ENCODE measurements at regions not wholly inside any gene's neighbourhood (a gene's known extent, or its start where the extent isn't known, plus 50 kb on each side); places are given as distances from the start of the nearest gene placed in this dataset.

GRCh38 chr14:97156705-97157104, 359.5 kb downstream of the VRK1 start:
- Histone ChIP-seq H3F3A (ENCODE audit: insufficient read depth, low read length, poor library complexity, severe bottlenecking) (no peaks in the 10 kb centered on the region), H3K9me2 (ENCODE audit: insufficient read depth, low read length) (no peaks in the 10 kb centered on the region), H3K27me3 (ENCODE audit: insufficient read depth, low read depth, low read length) (no peaks in the 10 kb centered on the region)

DNA sequence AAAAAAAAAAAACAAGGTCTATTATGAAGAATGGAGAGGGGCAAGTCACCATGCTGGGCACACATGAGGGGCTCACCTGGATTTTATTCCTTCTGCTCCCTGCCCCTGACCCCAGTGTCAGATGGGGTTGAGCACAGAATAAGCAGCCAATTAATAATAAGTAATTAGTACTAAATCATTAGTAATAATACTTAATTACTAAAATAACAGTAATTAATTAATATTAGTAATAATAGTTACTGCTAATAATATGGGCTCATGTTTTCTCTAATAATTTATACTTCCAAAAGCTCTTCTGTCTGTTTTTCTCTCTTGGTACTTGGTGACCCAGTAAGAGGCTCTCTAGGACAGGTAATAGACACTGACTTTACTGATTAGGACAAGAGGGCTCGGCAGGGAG, 360.9 kb downstream of the VRK1 start:
- Histone ChIP-seq H3K4me2 (ENCODE audit: low read length) (no peak overlapping the region), H3K36me3 (ENCODE audit: insufficient read depth, low read length) (no peaks in the 10 kb centered on the region), H3K9ac (ENCODE audit: low read length) (no peak overlapping the region), H3K27ac (ENCODE audit: low read length) (no peak overlapping the region), H2AFZ (ENCODE audit: low read depth, low read length) (no peak overlapping the region), H3K79me2 (replicated peaks; ENCODE audit: insufficient read depth, low read length) (no peaks in the 10 kb centered on the region), H3K4me3 (ENCODE audit: low read length) (no peak overlapping the region), H4K20me1 (ENCODE audit: insufficient read depth) (no peaks in the 10 kb centered on the region), H3F3A (ENCODE audit: insufficient read depth, low read length, poor library complexity, severe bottlenecking) (no peaks in the 10 kb centered on the region), H3K9me2 (ENCODE audit: insufficient read depth, low read length) (no peaks in the 10 kb centered on the region), H3K27me3 (ENCODE audit: insufficient read depth, low read depth, low read length) (no peaks in the 10 kb centered on the region), H3K9me3 (ENCODE audit: low read length) (peaks cover 11% of the 10 kb centered on the region)
- TF ChIP-seq SMC3 (conservative IDR thresholded peaks at IDR 0.05; ENCODE audit: poor library complexity) = no peak
- TF ChIP-seq MXI1 (conservative IDR thresholded peaks at IDR 0.05; ENCODE audit: poor library complexity, severe bottlenecking) = no peak
- no peak for TF ChIP-seq POLR2AphosphoS5 (IDR thresholded peaks at IDR 0.05)
- TF ChIP-seq CTCF (IDR thresholded peaks at IDR 0.05; ENCODE audit: poor library complexity, severe bottlenecking) = no peak
- TF ChIP-seq EP300 (conservative IDR thresholded peaks at IDR 0.05; ENCODE audit: poor library complexity, severe bottlenecking) = no peak
- no peak for TF ChIP-seq RAD21 (conservative IDR thresholded peaks at IDR 0.05)
- TF ChIP-seq, protein P1, sequence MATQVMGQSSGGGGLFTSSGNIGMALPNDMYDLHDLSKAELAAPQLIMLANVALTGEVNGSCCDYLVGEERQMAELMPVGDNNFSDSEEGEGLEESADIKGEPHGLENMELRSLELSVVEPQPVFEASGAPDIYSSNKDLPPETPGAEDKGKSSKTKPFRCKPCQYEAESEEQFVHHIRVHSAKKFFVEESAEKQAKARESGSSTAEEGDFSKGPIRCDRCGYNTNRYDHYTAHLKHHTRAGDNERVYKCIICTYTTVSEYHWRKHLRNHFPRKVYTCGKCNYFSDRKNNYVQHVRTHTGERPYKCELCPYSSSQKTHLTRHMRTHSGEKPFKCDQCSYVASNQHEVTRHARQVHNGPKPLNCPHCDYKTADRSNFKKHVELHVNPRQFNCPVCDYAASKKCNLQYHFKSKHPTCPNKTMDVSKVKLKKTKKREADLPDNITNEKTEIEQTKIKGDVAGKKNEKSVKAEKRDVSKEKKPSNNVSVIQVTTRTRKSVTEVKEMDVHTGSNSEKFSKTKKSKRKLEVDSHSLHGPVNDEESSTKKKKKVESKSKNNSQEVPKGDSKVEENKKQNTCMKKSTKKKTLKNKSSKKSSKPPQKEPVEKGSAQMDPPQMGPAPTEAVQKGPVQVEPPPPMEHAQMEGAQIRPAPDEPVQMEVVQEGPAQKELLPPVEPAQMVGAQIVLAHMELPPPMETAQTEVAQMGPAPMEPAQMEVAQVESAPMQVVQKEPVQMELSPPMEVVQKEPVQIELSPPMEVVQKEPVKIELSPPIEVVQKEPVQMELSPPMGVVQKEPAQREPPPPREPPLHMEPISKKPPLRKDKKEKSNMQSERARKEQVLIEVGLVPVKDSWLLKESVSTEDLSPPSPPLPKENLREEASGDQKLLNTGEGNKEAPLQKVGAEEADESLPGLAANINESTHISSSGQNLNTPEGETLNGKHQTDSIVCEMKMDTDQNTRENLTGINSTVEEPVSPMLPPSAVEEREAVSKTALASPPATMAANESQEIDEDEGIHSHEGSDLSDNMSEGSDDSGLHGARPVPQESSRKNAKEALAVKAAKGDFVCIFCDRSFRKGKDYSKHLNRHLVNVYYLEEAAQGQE (IDR thresholded peaks at IDR 0.05; ENCODE audit: borderline replicate concordance) = no peak
- TF ChIP-seq TAF1 (IDR thresholded peaks at IDR 0.05; ENCODE audit: low read depth) = no peak
- no peak for TF ChIP-seq EZH2 (IDR thresholded peaks at IDR 0.05; ENCODE audit: borderline replicate concordance, insufficient read depth, low read length, poor library complexity, severe bottlenecking)

More at GRCh38 chr14:97156705-97157104, 359.5 kb downstream of the VRK1 start:
- Histone ChIP-seq H3K4me3 (ENCODE audit: low read length) (no peak overlapping the region), H3K9ac (ENCODE audit: low read length) (no peak overlapping the region), H3K9me3 (ENCODE audit: low read length) (peaks cover 11% of the 10 kb centered on the region), H3K36me3 (ENCODE audit: insufficient read depth, low read length) (no peaks in the 10 kb centered on the region), H3K4me2 (ENCODE audit: low read length) (no peak overlapping the region), H3K27ac (ENCODE audit: low read length) (no peak overlapping the region), H3K79me2 (replicated peaks; ENCODE audit: insufficient read depth, low read length) (no peaks in the 10 kb centered on the region), H2AFZ (ENCODE audit: low read depth, low read length) (no peak overlapping the region), H4K20me1 (ENCODE audit: insufficient read depth) (no peaks in the 10 kb centered on the region)
- TF ChIP-seq, protein P1 (IDR thresholded peaks at IDR 0.05; ENCODE audit: borderline replicate concordance) = no peak
- TF ChIP-seq CTCF (IDR thresholded peaks at IDR 0.05; ENCODE audit: poor library complexity, severe bottlenecking) (no peak), POLR2AphosphoS5 (IDR thresholded peaks at IDR 0.05) (no peak), RAD21 (conservative IDR thresholded peaks at IDR 0.05) (no peak)

Data from neural cell (in vitro differentiated cells).